ENCODE measurements at regions not wholly inside any gene's neighbourhood (a gene's known extent, or its start where the extent isn't known, plus 50 kb on each side); places are given as distances from the start of the nearest gene placed in this dataset.

DNA sequence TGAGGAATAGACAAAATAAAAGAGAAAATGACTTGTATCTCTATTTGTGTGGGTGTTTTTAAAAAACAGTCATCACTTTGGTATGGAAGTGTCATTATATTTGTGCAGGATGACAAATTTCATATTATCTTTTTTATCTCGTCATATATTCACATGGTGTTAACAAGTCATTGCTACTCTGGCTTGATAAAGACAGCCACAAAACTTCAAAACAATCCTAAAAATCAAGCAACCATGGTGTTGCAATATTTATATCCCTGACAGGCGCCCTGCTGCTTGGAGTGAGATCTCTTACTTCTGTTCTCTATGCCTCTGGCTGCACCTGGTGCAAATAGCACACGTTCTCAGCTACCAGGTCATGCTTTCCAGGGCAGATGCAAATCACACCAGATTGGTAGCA is 278.0 kb upstream of the EPHA4 start:
- TF ChIP-seq, protein P1, sequence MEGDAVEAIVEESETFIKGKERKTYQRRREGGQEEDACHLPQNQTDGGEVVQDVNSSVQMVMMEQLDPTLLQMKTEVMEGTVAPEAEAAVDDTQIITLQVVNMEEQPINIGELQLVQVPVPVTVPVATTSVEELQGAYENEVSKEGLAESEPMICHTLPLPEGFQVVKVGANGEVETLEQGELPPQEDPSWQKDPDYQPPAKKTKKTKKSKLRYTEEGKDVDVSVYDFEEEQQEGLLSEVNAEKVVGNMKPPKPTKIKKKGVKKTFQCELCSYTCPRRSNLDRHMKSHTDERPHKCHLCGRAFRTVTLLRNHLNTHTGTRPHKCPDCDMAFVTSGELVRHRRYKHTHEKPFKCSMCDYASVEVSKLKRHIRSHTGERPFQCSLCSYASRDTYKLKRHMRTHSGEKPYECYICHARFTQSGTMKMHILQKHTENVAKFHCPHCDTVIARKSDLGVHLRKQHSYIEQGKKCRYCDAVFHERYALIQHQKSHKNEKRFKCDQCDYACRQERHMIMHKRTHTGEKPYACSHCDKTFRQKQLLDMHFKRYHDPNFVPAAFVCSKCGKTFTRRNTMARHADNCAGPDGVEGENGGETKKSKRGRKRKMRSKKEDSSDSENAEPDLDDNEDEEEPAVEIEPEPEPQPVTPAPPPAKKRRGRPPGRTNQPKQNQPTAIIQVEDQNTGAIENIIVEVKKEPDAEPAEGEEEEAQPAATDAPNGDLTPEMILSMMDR (conservative IDR thresholded peaks at IDR 0.05; ENCODE audit: low read depth, low read length) = no peak
- TF ChIP-seq EZH2 (IDR thresholded peaks at IDR 0.05; ENCODE audit: borderline replicate concordance, low read depth, low read length, poor library complexity, severe bottlenecking) = no peak
